Adrenal gland (tissue), 5 donors: ENCODE measurements at regions not wholly inside any gene's neighbourhood (a gene's known extent, or its start where the extent isn't known, plus 50 kb on each side); places are given as distances from the start of the nearest gene placed in this dataset.

Experiments used
- CTCF ChIP-seq, 6 experiments: fragments of 450-650 bp in 4 of 6; fragments of 200-600 bp in 2 of 6; sonication (generic) in 1 of 6; IDR thresholded peaks; 1 replicate in 5 of 6; 2 replicates in 1 of 6; pipeline versions ENCODE4 v1.5.1 to v1.8.0; 2016 to 2021; ENCODE audit warnings: antibody characterized with exemption in 6 of 6, mild to moderate bottlenecking in 2 of 6, moderate library complexity in 1 of 6
- POLR2A ChIP-seq, 2 donors: fragments of 450-650 bp; IDR thresholded peaks; one replicate each; pipeline ENCODE4 v1.6.1; 2017; ENCODE audit warnings: antibody characterized with exemption in 2 of 2, mild to moderate bottlenecking in 2 of 2, moderate library complexity in 1 of 2
- donor health status: DM: no; HTN: no; CAD: no.

DNA sequence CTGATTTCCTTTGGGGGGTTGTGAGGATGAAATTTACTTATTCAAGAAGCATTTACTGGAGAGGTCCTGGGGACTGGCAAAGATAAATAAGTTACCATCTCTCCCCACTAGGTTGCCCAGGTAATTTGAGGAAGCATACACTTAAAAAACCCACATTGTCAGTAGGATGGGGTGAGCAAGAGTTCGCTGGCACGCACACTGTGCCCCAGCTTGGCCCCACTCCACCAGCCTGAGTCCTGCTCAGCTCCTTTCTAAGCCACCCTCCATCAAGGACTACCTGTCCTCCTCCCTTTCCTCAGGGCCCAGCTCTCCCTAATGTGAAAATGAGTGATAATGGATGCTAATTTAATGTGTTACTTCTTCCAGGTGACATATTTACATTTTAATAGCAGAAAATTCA, 216.5 kb upstream of the PLET1 start:
- TF ChIP-seq CTCF (IDR thresholded peaks at IDR 0.05) (no peak), POLR2A (IDR thresholded peaks at IDR 0.05) (no peak)
